GM12878 (cell line): ENCODE measurements at regions not wholly inside any gene's neighbourhood (a gene's known extent, or its start where the extent isn't known, plus 50 kb on each side); places are given as distances from the start of the nearest gene placed in this dataset.

Experiments used
- ATAC-seq: fragments of 200-7000 bp; cut with Tn5 transposase; 3 replicates; pipeline ENCODE4 v1.9.1; 2020; ENCODE audit warnings: mild to moderate bottlenecking, moderate library complexity
- BruUV-seq: library from RNA; stranded (reverse); fragments of 400-500 nt; replicated peaks from 2 replicates; lab custom pipeline; 2021; lab: Mats Ljungman, UMichigan
- CTCF ChIA-PET: fragments of 300-600 bp; sonication (Branson Sonifier 250); formaldehyde crosslinking; extraction: SDS; loops from one replicate; lab custom pipeline; 2021; ENCODE audit warnings: inconsistent platforms; lab: Yijun Ruan, JAX
- POLR2A ChIA-PET: fragments of 350-600 bp; formaldehyde crosslinking; extraction: SDS; loops from one replicate; lab custom pipeline; 2021; ENCODE audit warnings: inconsistent platforms; lab: Charles Lee
- RAD21 ChIA-PET: fragments of 300-600 bp; sonication (Branson Sonifier 250); formaldehyde crosslinking; loops from one replicate; lab custom pipeline; 2023; ENCODE audit warnings: antibody characterized with exemption; ENCODE audit not compliant: unreplicated experiment; lab: Charles Lee
- SMC1A ChIA-PET: fragments of 300-600 bp; sonication (Branson Sonifier 250); formaldehyde crosslinking; loops from one replicate; lab custom pipeline; 2023; ENCODE audit not compliant: unreplicated experiment, uncharacterized antibody; lab: Charles Lee
- DNase-seq: peaks from one replicate; pipeline ENCODE4 v3.0.0-alpha.2; 2011; ENCODE audit warnings: low read depth, low spot score
- FAIRE-seq: peaks from 3 replicates; lab custom pipeline; 2011; peaks lifted over from hg19 to GRCh38; lab: Jason Lieb, UNC
- H2AFZ ChIP-seq: 2 replicates; pipeline ENCODE4 v1.6.0; 2011; ENCODE audit warnings: low read depth, low read length, control low read depth; ENCODE audit not compliant: control insufficient read depth
- H3K27ac ChIP-seq: 2 replicates; pipeline ENCODE4 v1.5.1; 2011; ENCODE audit warnings: control low read depth; ENCODE audit not compliant: control insufficient read depth, insufficient read depth
- H3K27me3 ChIP-seq, 2 experiments: replicated peaks in 1 of 2; 2 replicates each; pipeline versions ENCODE4 v1.6.0 to v1.6.1; 2011; ENCODE audit warnings: low read length in 1 of 2; ENCODE audit not compliant: control insufficient read depth in 2 of 2, insufficient read depth in 2 of 2
- H3K36me3 ChIP-seq, 2 experiments: 2 replicates each; pipeline ENCODE4 v1.5.1; 2011; ENCODE audit warnings: low read length in 1 of 2; ENCODE audit not compliant: control insufficient read depth in 2 of 2, insufficient read depth in 2 of 2
- H3K4me1 ChIP-seq: 2 replicates; pipeline ENCODE4 v1.6.1; 2011; ENCODE audit warnings: mild to moderate bottlenecking, low read length, moderate library complexity, mixed read lengths; ENCODE audit not compliant: control insufficient read depth, insufficient read depth
- H3K4me2 ChIP-seq: 2 replicates; pipeline ENCODE4 v1.6.0; 2011; ENCODE audit warnings: control low read depth; ENCODE audit not compliant: control insufficient read depth, insufficient read depth
- H3K4me3 ChIP-seq: fragments of 200-600 bp; sonication (generic); 2 replicates; pipeline ENCODE4 v1.5.1; 2016
- H3K79me2 ChIP-seq: 2 replicates; pipeline ENCODE4 v1.6.0; 2011; ENCODE audit warnings: low read length; ENCODE audit not compliant: control insufficient read depth, insufficient read depth
- H3K9ac ChIP-seq: 2 replicates; pipeline ENCODE4 v1.8.0; 2011; ENCODE audit warnings: low read length, control low read depth, mixed read lengths; ENCODE audit not compliant: control insufficient read depth, insufficient read depth
- H3K9me3 ChIP-seq: replicated peaks from 3 replicates; pipeline ENCODE4 v1.5.1; 2011; ENCODE audit warnings: mild to moderate bottlenecking, low read length; ENCODE audit not compliant: control insufficient read depth, insufficient read depth
- H4K20me1 ChIP-seq: 2 replicates; pipeline ENCODE4 v1.6.0; 2011; ENCODE audit not compliant: control insufficient read depth, insufficient read depth
- CBX3 ChIP-seq: fragments of 200-600 bp; sonication (generic); IDR thresholded peaks from 2 replicates; pipeline ENCODE4 v1.6.1; 2016; ENCODE audit warnings: low read depth, borderline replicate concordance
- FOXK2 ChIP-seq: fragments of 450-650 bp; IDR thresholded peaks from 2 replicates; pipeline ENCODE4 v1.6.1; 2017; ENCODE audit warnings: mild to moderate bottlenecking, moderate library complexity
- KDM1A ChIP-seq: fragments of 200-600 bp; sonication (generic); IDR thresholded peaks from 2 replicates; pipeline ENCODE4 v1.6.1; 2016; ENCODE audit warnings: borderline replicate concordance
- MYB ChIP-seq: fragments of 150-350 bp; IDR thresholded peaks from 2 replicates; pipeline ENCODE4 v1.6.1; 2014; ENCODE audit warnings: mild to moderate bottlenecking, low read depth, low read length, borderline replicate concordance
- SIX5 ChIP-seq: IDR thresholded peaks from 2 replicates; pipeline ENCODE4 v1.6.1; 2011; ENCODE audit warnings: mild to moderate bottlenecking, low read depth, low read length, moderate library complexity; ENCODE audit not compliant: severe bottlenecking
- WRNIP1 ChIP-seq: IDR thresholded peaks from 2 replicates; pipeline ENCODE4 v1.6.1; 2011; ENCODE audit warnings: low read depth, low read length, improper control_type of control experiment, borderline replicate concordance
- YBX1 ChIP-seq: fragments of 450-650 bp; IDR thresholded peaks from 2 replicates; pipeline ENCODE4 v1.6.1; 2016; ENCODE audit warnings: antibody characterized with exemption
- ZNF274 ChIP-seq: IDR thresholded peaks from one replicate; pipeline ENCODE4 v1.8.0; 2011; ENCODE audit not compliant: insufficient read length, insufficient read depth
- WGBS: methylation state at CpG from one replicate; pipeline ENCODE4 v1.1.6; 2016; ENCODE audit warnings: low lambda C conversion rate; ENCODE audit not compliant: insufficient replicate concordance, insufficient coverage; ENCODE audit errors: missing lambda C conversion rate; 5-methylcytosine and 5-hydroxymethylcytosine counted together
- in situ Hi-C: fragments of 300-500 bp; cut with MboI; formaldehyde crosslinking; loops from 9 replicates; pipeline ENCODE4 v1.14.3; 2018; ENCODE audit warnings: mixed read lengths
- intact Hi-C: fragments of 100-400 bp; cut with micrococcal nuclease; formaldehyde crosslinking; loops from one replicate; pipeline ENCODE4 v1.14.2; 2022; ENCODE audit not compliant: unreplicated experiment
- TF ChIP-seq, protein P1 (sequence below): fragments of 450-650 bp; conservative IDR thresholded peaks from 2 replicates; pipeline ENCODE4 v1.6.1; 2017; ENCODE audit warnings: mild to moderate bottlenecking, moderate library complexity
- TF ChIP-seq, protein P2 (sequence below): IDR thresholded peaks from 2 replicates; pipeline ENCODE4 v1.6.1; 2011; ENCODE audit warnings: borderline replicate concordance, low read depth, mild to moderate bottlenecking, moderate library complexity, low read length; ENCODE audit not compliant: insufficient read depth, poor library complexity, severe bottlenecking
- TF ChIP-seq, protein P3 (sequence below): IDR thresholded peaks from 2 replicates; pipeline ENCODE4 v1.6.1; 2012; ENCODE audit warnings: improper control_type of control experiment, low read depth, low read length; ENCODE audit not compliant: insufficient replicate concordance

DNA sequence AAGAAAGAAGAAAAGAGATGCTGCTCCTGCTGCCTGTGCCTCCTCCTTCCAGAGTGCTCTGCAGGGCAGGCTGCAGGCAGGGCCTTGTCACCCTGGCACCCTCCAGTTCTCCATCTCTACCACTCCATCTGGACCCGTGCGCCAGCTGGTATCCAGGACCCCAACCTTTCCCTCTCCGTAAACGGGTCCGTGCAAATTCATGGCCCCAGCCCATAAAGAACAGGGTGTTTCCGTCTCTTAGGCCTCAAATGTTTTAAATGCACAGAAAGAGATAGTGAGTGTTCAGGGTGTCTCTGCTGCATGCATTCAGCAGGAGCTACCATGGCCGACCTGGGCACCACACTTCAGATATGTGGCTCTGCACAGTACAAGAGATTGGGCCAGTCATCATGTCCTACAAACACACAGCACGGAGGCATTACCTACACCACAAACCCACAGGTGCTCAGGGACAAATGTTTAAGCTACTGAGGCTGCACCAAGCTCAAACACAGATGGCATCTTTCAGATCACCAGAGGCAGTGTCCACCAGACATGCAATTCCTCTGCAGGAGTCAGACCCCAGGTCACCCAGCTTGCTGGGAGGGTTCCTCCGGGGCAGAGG, 258.1 kb downstream of the DLL1 start:
- H3K4me2 ChIP-seq: no peak overlapping the region
- no peaks in the 10 kb centered on the region for H3K79me2 ChIP-seq
- no peak overlapping the region for H2AFZ ChIP-seq
- intact Hi-C loops: no loop called here
- no peaks in the 10 kb centered on the region for H3K36me3 ChIP-seq
- no peak overlapping the region for H3K4me3 ChIP-seq
- ChIA-PET SMC1A (no interaction called here), CTCF (no interaction called here), RAD21 (no interaction called here), POLR2A (no interaction called here)
- no peaks in the 10 kb centered on the region for H3K27me3 ChIP-seq
- DNase-seq (no peak), FAIRE-seq (no peak), ATAC-seq (no peak)
- no TSS peak for BruUV-seq
- H3K9ac ChIP-seq: no peak overlapping the region
- no peak overlapping the region for H3K27ac ChIP-seq
- in situ Hi-C loops: no loop called here
- WGBS: 39% methylated on average over 9 of the region's 9 CpGs
- H3K9me3 ChIP-seq: no peaks in the 10 kb centered on the region; the same call in 2 of the 3 replicates
- no peaks in the 10 kb centered on the region for H4K20me1 ChIP-seq
- H3K4me1 ChIP-seq: no peaks in the 10 kb centered on the region
- TF ChIP-seq, protein P1, sequence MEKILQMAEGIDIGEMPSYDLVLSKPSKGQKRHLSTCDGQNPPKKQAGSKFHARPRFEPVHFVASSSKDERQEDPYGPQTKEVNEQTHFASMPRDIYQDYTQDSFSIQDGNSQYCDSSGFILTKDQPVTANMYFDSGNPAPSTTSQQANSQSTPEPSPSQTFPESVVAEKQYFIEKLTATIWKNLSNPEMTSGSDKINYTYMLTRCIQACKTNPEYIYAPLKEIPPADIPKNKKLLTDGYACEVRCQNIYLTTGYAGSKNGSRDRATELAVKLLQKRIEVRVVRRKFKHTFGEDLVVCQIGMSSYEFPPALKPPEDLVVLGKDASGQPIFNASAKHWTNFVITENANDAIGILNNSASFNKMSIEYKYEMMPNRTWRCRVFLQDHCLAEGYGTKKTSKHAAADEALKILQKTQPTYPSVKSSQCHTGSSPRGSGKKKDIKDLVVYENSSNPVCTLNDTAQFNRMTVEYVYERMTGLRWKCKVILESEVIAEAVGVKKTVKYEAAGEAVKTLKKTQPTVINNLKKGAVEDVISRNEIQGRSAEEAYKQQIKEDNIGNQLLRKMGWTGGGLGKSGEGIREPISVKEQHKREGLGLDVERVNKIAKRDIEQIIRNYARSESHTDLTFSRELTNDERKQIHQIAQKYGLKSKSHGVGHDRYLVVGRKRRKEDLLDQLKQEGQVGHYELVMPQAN: no peak
- TF ChIP-seq CBX3 (no peak), FOXK2 (no peak), KDM1A (no peak), WRNIP1 (no peak), SIX5 (no peak), YBX1 (no peak), MYB (no peak), ZNF274 (no peak)
- TF ChIP-seq, protein P2, sequence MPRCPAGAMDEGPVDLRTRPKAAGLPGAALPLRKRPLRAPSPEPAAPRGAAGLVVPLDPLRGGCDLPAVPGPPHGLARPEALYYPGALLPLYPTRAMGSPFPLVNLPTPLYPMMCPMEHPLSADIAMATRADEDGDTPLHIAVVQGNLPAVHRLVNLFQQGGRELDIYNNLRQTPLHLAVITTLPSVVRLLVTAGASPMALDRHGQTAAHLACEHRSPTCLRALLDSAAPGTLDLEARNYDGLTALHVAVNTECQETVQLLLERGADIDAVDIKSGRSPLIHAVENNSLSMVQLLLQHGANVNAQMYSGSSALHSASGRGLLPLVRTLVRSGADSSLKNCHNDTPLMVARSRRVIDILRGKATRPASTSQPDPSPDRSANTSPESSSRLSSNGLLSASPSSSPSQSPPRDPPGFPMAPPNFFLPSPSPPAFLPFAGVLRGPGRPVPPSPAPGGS: no peak
- TF ChIP-seq, protein P3, sequence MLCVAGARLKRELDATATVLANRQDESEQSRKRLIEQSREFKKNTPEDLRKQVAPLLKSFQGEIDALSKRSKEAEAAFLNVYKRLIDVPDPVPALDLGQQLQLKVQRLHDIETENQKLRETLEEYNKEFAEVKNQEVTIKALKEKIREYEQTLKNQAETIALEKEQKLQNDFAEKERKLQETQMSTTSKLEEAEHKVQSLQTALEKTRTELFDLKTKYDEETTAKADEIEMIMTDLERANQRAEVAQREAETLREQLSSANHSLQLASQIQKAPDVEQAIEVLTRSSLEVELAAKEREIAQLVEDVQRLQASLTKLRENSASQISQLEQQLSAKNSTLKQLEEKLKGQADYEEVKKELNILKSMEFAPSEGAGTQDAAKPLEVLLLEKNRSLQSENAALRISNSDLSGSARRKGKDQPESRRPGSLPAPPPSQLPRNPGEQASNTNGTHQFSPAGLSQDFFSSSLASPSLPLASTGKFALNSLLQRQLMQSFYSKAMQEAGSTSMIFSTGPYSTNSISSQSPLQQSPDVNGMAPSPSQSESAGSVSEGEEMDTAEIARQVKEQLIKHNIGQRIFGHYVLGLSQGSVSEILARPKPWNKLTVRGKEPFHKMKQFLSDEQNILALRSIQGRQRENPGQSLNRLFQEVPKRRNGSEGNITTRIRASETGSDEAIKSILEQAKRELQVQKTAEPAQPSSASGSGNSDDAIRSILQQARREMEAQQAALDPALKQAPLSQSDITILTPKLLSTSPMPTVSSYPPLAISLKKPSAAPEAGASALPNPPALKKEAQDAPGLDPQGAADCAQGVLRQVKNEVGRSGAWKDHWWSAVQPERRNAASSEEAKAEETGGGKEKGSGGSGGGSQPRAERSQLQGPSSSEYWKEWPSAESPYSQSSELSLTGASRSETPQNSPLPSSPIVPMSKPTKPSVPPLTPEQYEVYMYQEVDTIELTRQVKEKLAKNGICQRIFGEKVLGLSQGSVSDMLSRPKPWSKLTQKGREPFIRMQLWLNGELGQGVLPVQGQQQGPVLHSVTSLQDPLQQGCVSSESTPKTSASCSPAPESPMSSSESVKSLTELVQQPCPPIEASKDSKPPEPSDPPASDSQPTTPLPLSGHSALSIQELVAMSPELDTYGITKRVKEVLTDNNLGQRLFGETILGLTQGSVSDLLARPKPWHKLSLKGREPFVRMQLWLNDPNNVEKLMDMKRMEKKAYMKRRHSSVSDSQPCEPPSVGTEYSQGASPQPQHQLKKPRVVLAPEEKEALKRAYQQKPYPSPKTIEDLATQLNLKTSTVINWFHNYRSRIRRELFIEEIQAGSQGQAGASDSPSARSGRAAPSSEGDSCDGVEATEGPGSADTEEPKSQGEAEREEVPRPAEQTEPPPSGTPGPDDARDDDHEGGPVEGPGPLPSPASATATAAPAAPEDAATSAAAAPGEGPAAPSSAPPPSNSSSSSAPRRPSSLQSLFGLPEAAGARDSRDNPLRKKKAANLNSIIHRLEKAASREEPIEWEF: no peak
